ENCODE measurements at regions not wholly inside any gene's neighbourhood (a gene's known extent, or its start where the extent isn't known, plus 50 kb on each side); places are given as distances from the start of the nearest gene placed in this dataset.

GRCh38 chr2:195026261-195026660 is 630.8 kb upstream of the SLC39A10 start:
- no peak for TF ChIP-seq POLR2AphosphoS5 (IDR thresholded peaks at IDR 0.05)
- TF ChIP-seq POLR2A (IDR thresholded peaks at IDR 0.05) = no peak
- TF ChIP-seq, protein P1, sequence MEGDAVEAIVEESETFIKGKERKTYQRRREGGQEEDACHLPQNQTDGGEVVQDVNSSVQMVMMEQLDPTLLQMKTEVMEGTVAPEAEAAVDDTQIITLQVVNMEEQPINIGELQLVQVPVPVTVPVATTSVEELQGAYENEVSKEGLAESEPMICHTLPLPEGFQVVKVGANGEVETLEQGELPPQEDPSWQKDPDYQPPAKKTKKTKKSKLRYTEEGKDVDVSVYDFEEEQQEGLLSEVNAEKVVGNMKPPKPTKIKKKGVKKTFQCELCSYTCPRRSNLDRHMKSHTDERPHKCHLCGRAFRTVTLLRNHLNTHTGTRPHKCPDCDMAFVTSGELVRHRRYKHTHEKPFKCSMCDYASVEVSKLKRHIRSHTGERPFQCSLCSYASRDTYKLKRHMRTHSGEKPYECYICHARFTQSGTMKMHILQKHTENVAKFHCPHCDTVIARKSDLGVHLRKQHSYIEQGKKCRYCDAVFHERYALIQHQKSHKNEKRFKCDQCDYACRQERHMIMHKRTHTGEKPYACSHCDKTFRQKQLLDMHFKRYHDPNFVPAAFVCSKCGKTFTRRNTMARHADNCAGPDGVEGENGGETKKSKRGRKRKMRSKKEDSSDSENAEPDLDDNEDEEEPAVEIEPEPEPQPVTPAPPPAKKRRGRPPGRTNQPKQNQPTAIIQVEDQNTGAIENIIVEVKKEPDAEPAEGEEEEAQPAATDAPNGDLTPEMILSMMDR (IDR thresholded peaks at IDR 0.05) = no peak
- TF ChIP-seq EP300 (IDR thresholded peaks at IDR 0.05) = no peak

Data from suprapubic skin (tissue), 4 donors.